ENCODE measurements at regions not wholly inside any gene's neighbourhood (a gene's known extent, or its start where the extent isn't known, plus 50 kb on each side); places are given as distances from the start of the nearest gene placed in this dataset.

- H3K4me1 ChIP-seq (ENCODE audit: insufficient read depth, low read length, poor library complexity, severe bottlenecking) = no peaks in the 10 kb centered on the region
- no peak overlapping the region for H2AFZ ChIP-seq (ENCODE audit: low read length)
- no peaks in the 10 kb centered on the region for H3K27me3 ChIP-seq (ENCODE audit: insufficient read depth, low read length, poor library complexity, severe bottlenecking)
- H3F3A ChIP-seq (ENCODE audit: low read depth) = no peaks in the 10 kb centered on the region
- TF ChIP-seq EZH2phosphoT487 (IDR thresholded peaks at IDR 0.05; ENCODE audit: borderline replicate concordance) (no peak), CTCF (conservative IDR thresholded peaks at IDR 0.05; ENCODE audit: low read length) (no peak)
- no peaks in the 10 kb centered on the region for H3K36me3 ChIP-seq (ENCODE audit: insufficient read depth, low read length)
- H3K4me2 ChIP-seq (ENCODE audit: low read depth, low read length, poor library complexity, severe bottlenecking) = no peak overlapping the region
- H4K20me1 ChIP-seq (ENCODE audit: insufficient read depth, low read length, poor library complexity, severe bottlenecking) = no peaks in the 10 kb centered on the region
- no peaks in the 10 kb centered on the region for H3K9me3 ChIP-seq (ENCODE audit: insufficient read depth, low read depth, low read length)
- H3K4me3 ChIP-seq (ENCODE audit: low read length, poor library complexity, severe bottlenecking) = no peak overlapping the region
- H3K79me2 ChIP-seq (ENCODE audit: insufficient read depth, low read length) = no peaks in the 10 kb centered on the region
- H3K9ac ChIP-seq (ENCODE audit: low read depth, low read length, poor library complexity, severe bottlenecking) = no peak overlapping the region
- no peaks in the 10 kb centered on the region for H3K9me2 ChIP-seq (replicated peaks; ENCODE audit: low read depth, low read length)
These were observed 217.6 kb upstream of the CEP162 start for GRCh38 chr6:84445068-84445467.

DNA sequence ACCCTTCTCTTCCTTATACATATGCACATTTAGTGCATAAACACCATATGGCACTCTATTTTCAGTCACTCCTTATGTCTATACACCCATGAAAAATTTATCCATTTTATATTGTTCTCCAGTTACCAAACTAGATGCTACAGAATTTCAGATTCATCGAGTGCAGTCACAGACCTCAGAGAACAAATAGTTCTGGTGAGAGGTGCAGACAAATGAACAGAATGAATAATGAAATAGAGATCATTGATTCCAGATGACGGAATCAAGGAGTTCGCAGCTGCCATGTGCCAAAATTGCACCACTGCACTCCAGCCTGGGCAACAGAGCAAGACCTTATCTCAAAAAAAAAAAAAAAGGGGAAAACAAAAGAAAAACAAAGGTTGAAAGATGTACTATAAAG is 214.8 kb upstream of the CEP162 start:
- Histone ChIP-seq H3K27me3 (ENCODE audit: insufficient read depth, low read length, poor library complexity, severe bottlenecking) (no peaks in the 10 kb centered on the region), H3K79me2 (ENCODE audit: insufficient read depth, low read length) (no peaks in the 10 kb centered on the region), H3K4me2 (ENCODE audit: low read depth, low read length, poor library complexity, severe bottlenecking) (no peak overlapping the region), H2AFZ (ENCODE audit: low read length) (no peak overlapping the region), H3F3A (ENCODE audit: low read depth) (no peaks in the 10 kb centered on the region), H3K36me3 (ENCODE audit: insufficient read depth, low read length) (no peaks in the 10 kb centered on the region), H4K20me1 (ENCODE audit: insufficient read depth, low read length, poor library complexity, severe bottlenecking) (no peaks in the 10 kb centered on the region), H3K4me1 (ENCODE audit: insufficient read depth, low read length, poor library complexity, severe bottlenecking) (no peaks in the 10 kb centered on the region), H3K4me3 (ENCODE audit: low read length, poor library complexity, severe bottlenecking) (no peak overlapping the region), H3K9me3 (ENCODE audit: insufficient read depth, low read depth, low read length) (no peaks in the 10 kb centered on the region), H3K9me2 (replicated peaks; ENCODE audit: low read depth, low read length) (no peaks in the 10 kb centered on the region), H3K9ac (ENCODE audit: low read depth, low read length, poor library complexity, severe bottlenecking) (no peak overlapping the region)
- TF ChIP-seq CTCF (conservative IDR thresholded peaks at IDR 0.05; ENCODE audit: low read length) (no peak), EZH2phosphoT487 (IDR thresholded peaks at IDR 0.05; ENCODE audit: borderline replicate concordance) (no peak)

DNA sequence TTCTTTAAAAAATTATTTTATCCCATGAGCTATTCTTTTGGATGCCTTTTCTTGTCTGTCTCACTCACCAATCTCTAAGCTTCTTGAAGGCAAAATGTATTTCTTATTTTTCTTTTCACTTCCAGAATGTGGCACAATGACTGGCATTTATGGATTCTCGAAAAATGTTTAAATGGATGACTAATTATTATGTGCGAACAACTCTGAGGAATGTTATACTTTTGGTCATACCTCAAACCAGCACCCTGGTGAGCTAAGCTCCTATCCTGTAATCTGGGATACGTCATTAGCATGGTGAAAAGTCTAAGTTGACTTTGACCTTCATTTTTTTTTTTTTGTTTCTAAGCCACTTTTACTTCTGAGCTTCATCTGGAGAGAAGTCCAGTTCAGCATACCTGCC is 214.0 kb upstream of the CEP162 start:
- no peaks in the 10 kb centered on the region for H3F3A ChIP-seq (ENCODE audit: low read depth)
- H3K9me2 ChIP-seq (replicated peaks; ENCODE audit: low read depth, low read length) = no peaks in the 10 kb centered on the region
- no peak overlapping the region for H3K4me2 ChIP-seq (ENCODE audit: low read depth, low read length, poor library complexity, severe bottlenecking)
- no peaks in the 10 kb centered on the region for H3K9me3 ChIP-seq (ENCODE audit: insufficient read depth, low read depth, low read length)
- no peaks in the 10 kb centered on the region for H3K4me1 ChIP-seq (ENCODE audit: insufficient read depth, low read length, poor library complexity, severe bottlenecking)
- H4K20me1 ChIP-seq (ENCODE audit: insufficient read depth, low read length, poor library complexity, severe bottlenecking) = no peaks in the 10 kb centered on the region
- H2AFZ ChIP-seq (ENCODE audit: low read length) = no peak overlapping the region
- no peaks in the 10 kb centered on the region for H3K79me2 ChIP-seq (ENCODE audit: insufficient read depth, low read length)
- no peak overlapping the region for H3K4me3 ChIP-seq (ENCODE audit: low read length, poor library complexity, severe bottlenecking)
- no peak overlapping the region for H3K9ac ChIP-seq (ENCODE audit: low read depth, low read length, poor library complexity, severe bottlenecking)
- TF ChIP-seq EZH2phosphoT487 (IDR thresholded peaks at IDR 0.05; ENCODE audit: borderline replicate concordance) = no peak
- TF ChIP-seq CTCF (conservative IDR thresholded peaks at IDR 0.05; ENCODE audit: low read length) = no peak
- no peaks in the 10 kb centered on the region for H3K36me3 ChIP-seq (ENCODE audit: insufficient read depth, low read length)
- no peaks in the 10 kb centered on the region for H3K27me3 ChIP-seq (ENCODE audit: insufficient read depth, low read length, poor library complexity, severe bottlenecking)
